ENCODE measurements at regions not wholly inside any gene's neighbourhood (a gene's known extent, or its start where the extent isn't known, plus 50 kb on each side); places are given as distances from the start of the nearest gene placed in this dataset.

DNA sequence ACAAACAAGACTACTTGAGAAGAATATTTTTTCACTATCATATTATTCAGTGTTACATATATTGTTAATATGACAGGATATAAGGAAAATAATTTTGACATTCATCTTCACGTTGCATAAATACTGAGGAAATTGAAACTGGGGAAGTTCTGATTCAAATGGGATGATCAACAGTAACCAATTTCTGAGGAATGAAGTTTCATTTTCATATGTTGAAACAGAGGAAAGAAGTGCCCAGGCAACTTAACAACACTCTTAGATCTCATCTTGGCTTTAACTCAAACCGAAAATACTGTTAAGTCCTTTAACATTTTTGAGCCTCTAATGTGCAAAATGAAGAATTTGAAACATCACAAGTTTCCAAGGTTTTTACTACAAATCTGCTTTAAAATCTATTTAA is 612.2 kb upstream of the VRK2 start (continued):
- no peak for TF ChIP-seq EZH2 (conservative IDR thresholded peaks at IDR 0.05; ENCODE audit: low read depth, low read length)
- no peak for TF ChIP-seq THAP11 (CRISPR knock-in tag; IDR thresholded peaks at IDR 0.05)
- TF ChIP-seq NR2C2 (CRISPR knock-in tag; IDR thresholded peaks at IDR 0.05; ENCODE audit: borderline replicate concordance), result no peak
- no peak for TF ChIP-seq ZNF558 (CRISPR knock-in tag; IDR thresholded peaks at IDR 0.05; ENCODE audit: borderline replicate concordance)
- no peak for TF ChIP-seq ZNF30 (CRISPR knock-in tag; IDR thresholded peaks at IDR 0.05)
- no peak for TF ChIP-seq ZHX2 (IDR thresholded peaks at IDR 0.05; ENCODE audit: low read depth)
- TF ChIP-seq ZHX2 (CRISPR knock-in tag; IDR thresholded peaks at IDR 0.05; ENCODE audit: borderline replicate concordance), result no peak

GRCh38 chr2:57434972-57435371 is 611.6 kb upstream of the VRK2 start:
- H3K4me2 ChIP-seq (ENCODE audit: low read depth, low read length), result no peak overlapping the region
- H3K9ac ChIP-seq (ENCODE audit: insufficient read depth, low read depth, low read length), result no peak overlapping the region
- in situ Hi-C loops (cut with HindIII; ENCODE audit: extremely low pct_ligation_motif_present, low pct_unique_long_range_greater_than_20kb), result no loop called here
- no peaks in the 10 kb centered on the region for H3K27me3 ChIP-seq (ENCODE audit: control insufficient read depth in 1 of 2, insufficient read depth in 2 of 2, low read length in 2 of 2)
- WGBS (ENCODE audit: low lambda C conversion rate), result 0% methylated on average over 1 of the region's 1 CpG
- POLR2A ChIA-PET, result no interaction called here
- DNase-seq (ENCODE audit: low spot score) (no peak), ATAC-seq (no peak), FAIRE-seq (no peak)
- intact Hi-C loops (cut with micrococcal nuclease; ENCODE audit: unreplicated experiment), result no loop called here
- H2AFZ ChIP-seq (ENCODE audit: low read length), result no peak overlapping the region
- H3K9me3 ChIP-seq (ENCODE audit: low read length), result no peaks in the 10 kb centered on the region
- H3K79me2 ChIP-seq (ENCODE audit: insufficient read depth, low read length), result no peaks in the 10 kb centered on the region
- no peak overlapping the region for H3K4me3 ChIP-seq (replicated peaks in 1 of 3; ENCODE audit: insufficient read depth in 1 of 3, low read depth in 2 of 3, low read length in 3 of 3)
- BruUV-seq (replicated peaks), result no TSS peak
- CTCF ChIA-PET (ENCODE audit: low intra/inter-chr PET ratio, low total read pairs), result no interaction called here
- TF ChIP-seq, protein P1, sequence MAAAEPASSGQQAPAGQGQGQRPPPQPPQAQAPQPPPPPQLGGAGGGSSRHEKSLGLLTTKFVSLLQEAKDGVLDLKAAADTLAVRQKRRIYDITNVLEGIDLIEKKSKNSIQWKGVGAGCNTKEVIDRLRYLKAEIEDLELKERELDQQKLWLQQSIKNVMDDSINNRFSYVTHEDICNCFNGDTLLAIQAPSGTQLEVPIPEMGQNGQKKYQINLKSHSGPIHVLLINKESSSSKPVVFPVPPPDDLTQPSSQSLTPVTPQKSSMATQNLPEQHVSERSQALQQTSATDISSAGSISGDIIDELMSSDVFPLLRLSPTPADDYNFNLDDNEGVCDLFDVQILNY (CRISPR knock-in tag; conservative IDR thresholded peaks at IDR 0.05), result no peak
- no peak for TF ChIP-seq ZNF431 (CRISPR knock-in tag; IDR thresholded peaks at IDR 0.05; ENCODE audit: borderline replicate concordance, low read depth)
- TF ChIP-seq RNF219 (CRISPR knock-in tag; IDR thresholded peaks at IDR 0.05), result no peak
- TF ChIP-seq ZNF343 (CRISPR knock-in tag; IDR thresholded peaks at IDR 0.05), result no peak
- no peak for TF ChIP-seq RBM39 (IDR thresholded peaks at IDR 0.05; ENCODE audit: low read depth, low read length, poor library complexity, severe bottlenecking)
- no peak for TF ChIP-seq ATF3 (CRISPR knock-in tag; IDR thresholded peaks at IDR 0.05)
- TF ChIP-seq ZNF10 (CRISPR knock-in tag; IDR thresholded peaks at IDR 0.05; ENCODE audit: borderline replicate concordance, low read depth), result no peak
- no peak for TF ChIP-seq FOSL2 (CRISPR knock-in tag; IDR thresholded peaks at IDR 0.05)
- no peak for TF ChIP-seq PAX8 (CRISPR knock-in tag; IDR thresholded peaks at IDR 0.05; ENCODE audit: borderline replicate concordance)
- no peak overlapping the region for H3K27ac ChIP-seq (ENCODE audit: extremely low read length, insufficient read depth, low read length)
- no peaks in the 10 kb centered on the region for H3K36me3 ChIP-seq (replicated peaks in 1 of 2; ENCODE audit: control insufficient read depth in 1 of 2, insufficient read depth in 2 of 2, low read length in 2 of 2)
- no peaks in the 10 kb centered on the region for H3K4me1 ChIP-seq (ENCODE audit: insufficient read depth, low read length)
- H4K20me1 ChIP-seq (ENCODE audit: insufficient read depth, low read length), result no peaks in the 10 kb centered on the region
